Hematopoietic multipotent progenitor cell treated with erythropoietin and hydrocortisone succinate and interleukin-3 and kit ligand, for 8 days (in vitro differentiated cells): ENCODE measurements at regions not wholly inside any gene's neighbourhood (a gene's known extent, or its start where the extent isn't known, plus 50 kb on each side); places are given as distances from the start of the nearest gene placed in this dataset.
A peak's percentile ranks its signal among the peaks of the same experiment; 100 is the strongest.

ENCODE experiments used
- DNase-seq: peaks from one replicate; pipeline ENCODE4 v3.0.0-alpha.2; 2015

GRCh38 chr2:53442783-53443182 is 324.8 kb upstream of the CHAC2 start:
- no peak for DNase-seq

GRCh38 chr2:53442093-53442492 is 325.5 kb upstream of the CHAC2 start:
- DNase-seq: no peak

- DNase-seq: no peak
Measured at GRCh38 chr2:53438692-53439091, 328.9 kb upstream of the CHAC2 start.

GRCh38 chr2:53438100-53438499 is 329.5 kb upstream of the CHAC2 start:
- DNase-seq: peak; percentile 1

- no peak for DNase-seq
Measured at GRCh38 chr2:53437371-53437770, 330.2 kb upstream of the CHAC2 start.

- DNase-seq: no peak
Measured at GRCh38 chr2:53436882-53437281, 330.7 kb upstream of the CHAC2 start.

- no peak for DNase-seq
Measured at GRCh38 chr2:53435610-53436009, 332.0 kb upstream of the CHAC2 start.

GRCh38 chr2:53434466-53434865 is 333.1 kb upstream of the CHAC2 start:
- DNase-seq: no peak

- no peak for DNase-seq
Measured at GRCh38 chr2:53432936-53433335, 334.7 kb upstream of the CHAC2 start.

GRCh38 chr2:53429901-53430300 is 337.7 kb upstream of the CHAC2 start:
- DNase-seq: no peak

- DNase-seq: no peak
Measured at GRCh38 chr2:53424902-53425301, 342.7 kb upstream of the CHAC2 start.

- no peak for DNase-seq
Measured at GRCh38 chr2:53423465-53423864, 344.1 kb upstream of the CHAC2 start.

GRCh38 chr2:53422979-53423378 is 344.6 kb upstream of the CHAC2 start:
- peak; percentile 47 for DNase-seq

GRCh38 chr2:53417385-53417784 is 350.2 kb upstream of the CHAC2 start:
- no peak for DNase-seq

GRCh38 chr2:53407363-53408080 is 360.1 kb upstream of the CHAC2 start:
- no peak for DNase-seq

- no peak for DNase-seq
Measured at GRCh38 chr2:53403792-53404413, 363.7 kb upstream of the CHAC2 start.

GRCh38 chr2:53397085-53397484 is 370.5 kb upstream of the CHAC2 start:
- DNase-seq: no peak

- DNase-seq: no peak
Measured at GRCh38 chr2:53381271-53381670, 386.3 kb upstream of the CHAC2 start.

GRCh38 chr2:53379547-53379946 is 388.1 kb upstream of the CHAC2 start:
- DNase-seq: no peak

- no peak for DNase-seq
Measured at GRCh38 chr2:53378791-53379190, 388.8 kb upstream of the CHAC2 start.

GRCh38 chr2:53373126-53373525 is 394.5 kb upstream of the CHAC2 start:
- no peak for DNase-seq

- no peak for DNase-seq
Measured at GRCh38 chr2:53366543-53366942, 401.1 kb upstream of the CHAC2 start.

- DNase-seq: no peak
Measured at GRCh38 chr2:53362934-53363333, 404.7 kb upstream of the CHAC2 start.

GRCh38 chr2:53356291-53356905 is 411.2 kb upstream of the CHAC2 start:
- DNase-seq: no peak
